ENCODE measurements at regions not wholly inside any gene's neighbourhood (a gene's known extent, or its start where the extent isn't known, plus 50 kb on each side); places are given as distances from the start of the nearest gene placed in this dataset.
"Not testable (repeated sequence)": the region's sequence is repeated elsewhere in the genome, so short reads cannot be mapped to it uniquely, and the experiment has no call there.

- not testable (repeated sequence) for DNase-seq
These were observed 59.8 kb upstream of the LPGAT1 start for GRCh38 chr1:211890091-211890995.

GRCh38 chr1:211889307-211890090 lies 58.9 kb upstream of the LPGAT1 start:
- DNase-seq, result peak; percentile 56

GRCh38 chr1:211886551-211886950 lies 56.0 kb upstream of the LPGAT1 start:
- no peak for DNase-seq

GRCh38 chr1:211885747-211886522 lies 55.4 kb upstream of the LPGAT1 start:
- DNase-seq, result no peak

- DNase-seq, result no peak
These were observed 51.9 kb upstream of the LPGAT1 start for GRCh38 chr1:211882381-211883004.
